Neural crest cell (in vitro differentiated cells): ENCODE measurements at regions not wholly inside any gene's neighbourhood (a gene's known extent, or its start where the extent isn't known, plus 50 kb on each side); places are given as distances from the start of the nearest gene placed in this dataset.
"Not testable (repeated sequence)": the region's sequence is repeated elsewhere in the genome, so short reads cannot be mapped to it uniquely, and the experiment has no call there.

ENCODE experiments used
- DNase-seq: peaks from one replicate; pipeline ENCODE4 v3.0.0; 2021; ENCODE audit warnings: low read depth, mixed read lengths, low spot score
- H3K27ac Mint-ChIP-seq: one replicate; pipeline ENCODE4 v1.8.0; 2021; ENCODE audit warnings: mild to moderate bottlenecking, mixed read lengths; ENCODE audit not compliant: unreplicated experiment
- H3K27me3 Mint-ChIP-seq: 2 replicates; pipeline ENCODE4 v1.8.0; 2021; ENCODE audit warnings: low read depth, mild to moderate bottlenecking, mixed read lengths
- H3K36me3 Mint-ChIP-seq: 2 replicates; pipeline ENCODE4 v1.8.0; 2021; ENCODE audit warnings: low read depth, mild to moderate bottlenecking, mixed read lengths
- H3K4me1 Mint-ChIP-seq: 2 replicates; pipeline ENCODE4 v1.8.0; 2021; ENCODE audit warnings: mixed read lengths
- H3K4me3 Mint-ChIP-seq: one replicate; pipeline ENCODE4 v1.8.0; 2021; ENCODE audit warnings: mild to moderate bottlenecking, mixed read lengths
- H3K9me3 Mint-ChIP-seq: 2 replicates; pipeline ENCODE4 v1.8.0; 2021; ENCODE audit warnings: mixed read lengths
- CTCF ChIP-seq: fragments of 200-600 bp; sonication (generic); conservative IDR thresholded peaks from 2 replicates; pipeline ENCODE4 v1.5.0; 2021; ENCODE audit warnings: antibody characterized with exemption, mild to moderate bottlenecking

- no peak for TF ChIP-seq CTCF
- Mint-ChIP-seq H3K4me1 (peaks cover 3% of the 10 kb centered on the region), H3K4me3 (no peak overlapping the region), H3K9me3 (no peaks in the 10 kb centered on the region), H3K27ac (no peak overlapping the region), H3K36me3 (no peaks in the 10 kb centered on the region), H3K27me3 (no peaks in the 10 kb centered on the region)
- no peak for DNase-seq
Measured at GRCh38 chr17:83203472-83204221, 124.2 kb downstream of the METRNL start.

- no peaks in the 10 kb centered on the region for H3K27me3 Mint-ChIP-seq
- no peaks in the 10 kb centered on the region for H3K36me3 Mint-ChIP-seq
- H3K4me1 Mint-ChIP-seq = peaks cover 3% of the 10 kb centered on the region
- H3K4me3 Mint-ChIP-seq = no peak overlapping the region
- no peak for TF ChIP-seq CTCF
- no peaks in the 10 kb centered on the region for H3K9me3 Mint-ChIP-seq
- H3K27ac Mint-ChIP-seq = no peak overlapping the region
- no peak for DNase-seq
Measured at GRCh38 chr17:83204230-83204725, 124.9 kb downstream of the METRNL start.

GRCh38 chr17:83204736-83205386 is 125.5 kb downstream of the METRNL start:
- DNase-seq, H3K27ac Mint-ChIP-seq, H3K36me3 Mint-ChIP-seq, H3K4me1 Mint-ChIP-seq, H3K4me3 Mint-ChIP-seq, H3K9me3 Mint-ChIP-seq, H3K27me3 Mint-ChIP-seq: not testable (repeated sequence)

- H3K9me3 Mint-ChIP-seq, H3K27ac Mint-ChIP-seq, H3K27me3 Mint-ChIP-seq, H3K36me3 Mint-ChIP-seq, H3K4me3 Mint-ChIP-seq, H3K4me1 Mint-ChIP-seq: not testable (repeated sequence)
- peak; percentile 70 for TF ChIP-seq CTCF
- peak; percentile 64 for DNase-seq
Measured at GRCh38 chr17:83205387-83206035, 126.1 kb downstream of the METRNL start.

- H3K36me3 Mint-ChIP-seq, H3K27me3 Mint-ChIP-seq, H3K27ac Mint-ChIP-seq, H3K9me3 Mint-ChIP-seq, DNase-seq, H3K4me1 Mint-ChIP-seq, H3K4me3 Mint-ChIP-seq: not testable (repeated sequence)
Measured at GRCh38 chr17:83206036-83206394, 126.6 kb downstream of the METRNL start.

- not testable (repeated sequence) for H3K4me1 Mint-ChIP-seq, H3K9me3 Mint-ChIP-seq, H3K27me3 Mint-ChIP-seq, H3K27ac Mint-ChIP-seq, H3K36me3 Mint-ChIP-seq, H3K4me3 Mint-ChIP-seq, DNase-seq
Measured at GRCh38 chr17:83206819-83207588, 127.6 kb downstream of the METRNL start.

- not testable (repeated sequence) for H3K27ac Mint-ChIP-seq, DNase-seq, H3K36me3 Mint-ChIP-seq, H3K4me3 Mint-ChIP-seq, H3K4me1 Mint-ChIP-seq, H3K27me3 Mint-ChIP-seq, H3K9me3 Mint-ChIP-seq
Measured at GRCh38 chr17:83247001-83247400, 167.6 kb downstream of the METRNL start.
